ENCODE measurements at regions not wholly inside any gene's neighbourhood (a gene's known extent, or its start where the extent isn't known, plus 50 kb on each side); places are given as distances from the start of the nearest gene placed in this dataset.

GRCh38 chr7:21370283-21370982 lies 57.5 kb upstream of the SP4 start:
- no peak for DNase-seq

DNA sequence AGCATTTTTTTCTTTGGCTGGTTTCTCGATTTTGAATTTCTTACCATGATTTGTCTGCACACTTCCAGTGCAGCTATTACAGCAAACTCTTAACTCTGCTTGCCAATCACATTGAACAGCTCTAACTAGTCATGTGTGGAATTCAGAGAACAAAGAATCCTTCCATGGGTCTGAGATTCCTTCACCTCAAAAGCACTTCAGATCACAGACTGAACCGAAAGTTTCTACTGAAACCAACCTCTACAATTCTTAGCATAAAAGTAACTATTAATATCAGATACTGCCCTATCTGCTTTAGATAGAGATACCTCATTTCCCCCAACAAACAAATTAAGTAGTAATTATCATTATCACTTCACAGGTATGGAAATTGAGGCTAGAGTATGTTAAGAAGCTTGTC lies 56.5 kb upstream of the SP4 start:
- no peak for DNase-seq

GRCh38 chr7:21373031-21373430 lies 54.9 kb upstream of the SP4 start:
- DNase-seq: no peak

- no peak for DNase-seq
These were observed 53.7 kb upstream of the SP4 start for GRCh38 chr7:21374134-21374533.

- no peak for DNase-seq
These were observed 50.3 kb upstream of the SP4 start for GRCh38 chr7:21377545-21377944.
